Left lung (tissue), 4 donors: ENCODE measurements at regions not wholly inside any gene's neighbourhood (a gene's known extent, or its start where the extent isn't known, plus 50 kb on each side); places are given as distances from the start of the nearest gene placed in this dataset.

Experiments
- ATAC-seq: fragments of 200-7000 bp; cut with Tn5 transposase; one replicate; pipeline ENCODE4 v1.9.1; 2020; ENCODE audit warnings: moderate library complexity
- DNase-seq, 4 donors: peaks; one replicate each; pipeline ENCODE4 v3.0.0-alpha.2; 2013 to 2020
- H3K27ac ChIP-seq, 2 donors: fragments of 200-600 bp; sonication (generic) in 1 of 2; one replicate each; pipeline versions ENCODE4 v1.5.0 to v1.8.0; 2020 to 2021
- H3K27me3 ChIP-seq, 2 donors: fragments of 200-600 bp; sonication (generic) in 1 of 2; one replicate each; pipeline versions ENCODE4 v1.5.0 to v1.8.0; 2020 to 2021
- H3K36me3 ChIP-seq, 2 donors: fragments of 200-600 bp; sonication (generic) in 1 of 2; one replicate each; pipeline versions ENCODE4 v1.5.0 to v1.8.0; 2020 to 2021
- H3K4me1 ChIP-seq, 2 donors: fragments of 200-600 bp; one replicate each; pipeline ENCODE4 v1.8.0; 2021
- H3K4me3 ChIP-seq, 2 donors: fragments of 200-600 bp; sonication (generic) in 1 of 2; one replicate each; pipeline versions ENCODE4 v1.5.0 to v1.8.0; 2020 to 2021; ENCODE audit warnings: mild to moderate bottlenecking in 1 of 2
- H3K9me3 ChIP-seq, 2 donors: fragments of 200-600 bp; sonication (generic) in 1 of 2; one replicate each; pipeline versions ENCODE4 v1.5.0 to v1.8.0; 2020 to 2021
- intact Hi-C, 2 donors: fragments of 100-400 bp; cut with DNase I; formaldehyde crosslinking; loops; one replicate each; pipeline versions ENCODE4 v1.11.2 to v1.14.2; 2022
- TF ChIP-seq, protein P1 (sequence below), 2 donors: fragments of 200-600 bp; sonication (generic) in 1 of 2; IDR thresholded peaks; one replicate each; pipeline versions ENCODE4 v1.5.0 to v1.8.0; 2021; ENCODE audit warnings: antibody characterized with exemption in 2 of 2
- donor health status: DM: no; HTN: yes; CAD: no.
- donor health status: DM: no; HTN: no; CAD: no.

DNA sequence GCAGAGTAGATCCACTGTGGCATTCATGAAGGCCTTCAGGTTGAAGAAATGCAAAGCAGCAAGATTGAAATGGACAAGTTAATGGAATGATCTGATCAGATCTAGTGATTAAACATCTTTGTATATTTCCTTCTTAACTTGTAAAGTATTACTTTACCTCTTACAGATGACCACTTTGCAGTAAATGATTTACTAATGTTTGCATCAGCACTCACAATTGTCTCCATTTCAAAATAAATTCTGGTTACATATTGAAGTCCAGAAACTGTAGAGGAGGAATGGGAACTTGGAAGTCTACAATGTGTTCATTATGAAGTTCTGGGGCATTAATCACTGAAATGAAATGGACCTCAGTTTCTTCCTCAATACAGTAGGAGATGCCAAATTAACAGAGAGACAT lies 380.8 kb downstream of the FOXO1 start:
- no peak for ATAC-seq
- Histone ChIP-seq H3K27me3 (no peaks in the 10 kb centered on the region), H3K9me3 (no peaks in the 10 kb centered on the region), H3K27ac (no peak overlapping the region), H3K36me3 (no peaks in the 10 kb centered on the region), H3K4me3 (no peak overlapping the region), H3K4me1 (no peaks in the 10 kb centered on the region)
- intact Hi-C loops: no loop called here
- no peak for DNase-seq
- TF ChIP-seq, protein P1, sequence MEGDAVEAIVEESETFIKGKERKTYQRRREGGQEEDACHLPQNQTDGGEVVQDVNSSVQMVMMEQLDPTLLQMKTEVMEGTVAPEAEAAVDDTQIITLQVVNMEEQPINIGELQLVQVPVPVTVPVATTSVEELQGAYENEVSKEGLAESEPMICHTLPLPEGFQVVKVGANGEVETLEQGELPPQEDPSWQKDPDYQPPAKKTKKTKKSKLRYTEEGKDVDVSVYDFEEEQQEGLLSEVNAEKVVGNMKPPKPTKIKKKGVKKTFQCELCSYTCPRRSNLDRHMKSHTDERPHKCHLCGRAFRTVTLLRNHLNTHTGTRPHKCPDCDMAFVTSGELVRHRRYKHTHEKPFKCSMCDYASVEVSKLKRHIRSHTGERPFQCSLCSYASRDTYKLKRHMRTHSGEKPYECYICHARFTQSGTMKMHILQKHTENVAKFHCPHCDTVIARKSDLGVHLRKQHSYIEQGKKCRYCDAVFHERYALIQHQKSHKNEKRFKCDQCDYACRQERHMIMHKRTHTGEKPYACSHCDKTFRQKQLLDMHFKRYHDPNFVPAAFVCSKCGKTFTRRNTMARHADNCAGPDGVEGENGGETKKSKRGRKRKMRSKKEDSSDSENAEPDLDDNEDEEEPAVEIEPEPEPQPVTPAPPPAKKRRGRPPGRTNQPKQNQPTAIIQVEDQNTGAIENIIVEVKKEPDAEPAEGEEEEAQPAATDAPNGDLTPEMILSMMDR (IDR thresholded peaks at IDR 0.05): no peak

DNA sequence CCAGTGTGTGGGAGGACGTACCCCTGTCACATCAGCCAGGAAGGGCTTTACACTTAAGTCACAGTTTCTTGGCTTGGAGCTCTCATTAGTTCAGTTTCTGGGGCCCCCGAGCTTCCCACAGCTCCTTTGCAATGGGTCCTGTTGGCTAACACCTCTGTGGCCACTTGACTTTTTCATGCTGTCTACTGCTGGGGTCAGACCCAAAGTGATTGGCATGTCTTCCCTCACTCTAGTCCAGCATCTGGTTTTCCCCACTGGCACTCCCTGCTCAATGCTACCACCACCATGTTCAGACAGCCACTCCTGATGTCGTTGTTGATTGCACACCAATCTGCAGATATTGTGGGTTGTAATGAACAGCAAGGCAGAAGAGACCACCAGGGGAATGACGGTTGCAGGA lies 379.0 kb downstream of the FOXO1 start:
- intact Hi-C loops: no loop called here
- DNase-seq (no peak), ATAC-seq (no peak)
- H3K36me3 ChIP-seq: no peaks in the 10 kb centered on the region
- H3K4me1 ChIP-seq: no peaks in the 10 kb centered on the region
- no peaks in the 10 kb centered on the region for H3K27me3 ChIP-seq
- no peak overlapping the region for H3K4me3 ChIP-seq
- no peak overlapping the region for H3K27ac ChIP-seq
- TF ChIP-seq, protein P1 (IDR thresholded peaks at IDR 0.05): no peak
- no peaks in the 10 kb centered on the region for H3K9me3 ChIP-seq

DNA sequence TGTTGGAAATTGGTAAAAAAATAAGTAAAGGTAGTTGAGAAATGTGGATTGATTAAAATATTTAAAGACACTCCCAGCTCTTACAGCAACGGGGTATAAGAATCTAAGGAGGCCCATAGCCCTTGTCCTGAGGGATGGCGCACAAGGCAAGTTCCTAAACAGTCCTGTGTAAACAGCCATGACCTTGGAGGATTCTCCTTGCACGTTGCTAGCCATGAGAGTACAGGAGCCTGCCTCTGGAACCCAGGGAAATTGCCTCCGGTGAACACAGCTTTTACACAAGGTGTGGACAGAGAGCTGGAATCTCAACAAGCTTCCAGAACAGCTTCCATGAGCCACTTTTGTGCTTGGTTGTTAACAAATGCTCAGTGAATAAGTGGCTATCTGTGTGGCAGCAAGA lies 378.2 kb downstream of the FOXO1 start:
- no peaks in the 10 kb centered on the region for H3K36me3 ChIP-seq
- H3K27ac ChIP-seq: no peak overlapping the region
- intact Hi-C loops: no loop called here
- H3K27me3 ChIP-seq: no peaks in the 10 kb centered on the region
- no peaks in the 10 kb centered on the region for H3K9me3 ChIP-seq
- ATAC-seq (no peak), DNase-seq (no peak)
- H3K4me3 ChIP-seq: no peak overlapping the region
- TF ChIP-seq, protein P1 (IDR thresholded peaks at IDR 0.05): no peak
- H3K4me1 ChIP-seq: no peaks in the 10 kb centered on the region

DNA sequence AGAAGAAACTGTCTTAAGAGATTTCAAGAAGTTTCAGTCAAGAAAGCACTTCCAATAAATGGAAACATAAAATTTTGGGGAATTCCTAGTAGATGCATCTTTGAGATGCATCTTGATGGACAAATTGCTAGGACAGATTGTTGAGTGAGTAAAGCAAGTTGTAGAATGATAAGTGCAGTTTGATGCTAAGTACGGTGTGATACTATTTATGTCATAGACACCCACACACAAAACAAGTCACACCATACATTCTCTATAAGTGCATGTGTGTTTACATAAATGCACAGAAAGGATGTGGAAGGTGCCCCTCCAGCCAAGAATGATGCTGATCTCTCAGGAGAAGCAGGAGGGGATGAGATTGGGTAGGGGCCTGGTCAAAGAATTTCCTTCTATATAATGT lies 375.7 kb downstream of the FOXO1 start:
- Histone ChIP-seq H3K27me3 (no peaks in the 10 kb centered on the region), H3K4me3 (no peak overlapping the region), H3K4me1 (no peaks in the 10 kb centered on the region), H3K27ac (no peak overlapping the region), H3K36me3 (no peaks in the 10 kb centered on the region), H3K9me3 (peaks cover 0 to 3% of the 10 kb centered on the region in 2 donors)
- no peak for ATAC-seq
- intact Hi-C loops: no loop called here
- DNase-seq: no peak
- TF ChIP-seq, protein P1 (IDR thresholded peaks at IDR 0.05): no peak

DNA sequence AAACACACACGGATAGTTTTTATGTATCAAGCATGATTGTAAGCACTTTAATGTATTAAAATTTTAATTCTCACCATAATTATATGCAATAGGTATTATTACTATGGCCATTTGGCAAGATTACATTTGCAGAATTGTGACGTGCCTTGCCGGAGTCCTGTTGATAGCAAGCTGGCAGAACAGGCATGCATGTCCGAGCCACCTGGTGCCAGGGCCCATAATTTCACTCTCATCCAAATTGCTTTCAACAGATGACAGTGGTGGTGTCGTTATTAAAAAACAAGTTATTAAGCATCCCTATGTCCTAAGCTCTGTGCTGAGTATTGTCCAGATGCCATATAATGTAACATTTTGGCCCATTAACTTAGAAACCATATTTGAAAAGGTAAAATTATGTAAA lies 374.3 kb downstream of the FOXO1 start:
- Histone ChIP-seq H3K36me3 (no peaks in the 10 kb centered on the region), H3K4me3 (no peak overlapping the region), H3K4me1 (no peaks in the 10 kb centered on the region), H3K27me3 (no peaks in the 10 kb centered on the region), H3K27ac (no peak overlapping the region), H3K9me3 (peaks cover 0 to 15% of the 10 kb centered on the region in 2 donors)
- TF ChIP-seq, protein P1 (IDR thresholded peaks at IDR 0.05): no peak
- intact Hi-C loops: no loop called here
- no peak for ATAC-seq
- no peak for DNase-seq
